HEK293 (cell line): ENCODE measurements at regions not wholly inside any gene's neighbourhood (a gene's known extent, or its start where the extent isn't known, plus 50 kb on each side); places are given as distances from the start of the nearest gene placed in this dataset.
"Not testable (repeated sequence)": the region's sequence is repeated elsewhere in the genome, so short reads cannot be mapped to it uniquely, and the experiment has no call there.

Source experiments
- HOXC10 ChIP-seq: sonication (generic); formaldehyde crosslinking; IDR thresholded peaks from 2 replicates; pipeline ENCODE4 v1.8.1; 2023; ENCODE audit warnings: mild to moderate bottlenecking, missing genetic modification reagents
- TRIM28 ChIP-seq: IDR thresholded peaks from 2 replicates; pipeline ENCODE4 v1.6.1; 2011; ENCODE audit warnings: low read length, control low read depth, borderline replicate concordance
- ZNF202 ChIP-seq: fragments of 450-650 bp; formaldehyde crosslinking; IDR thresholded peaks from 2 replicates; pipeline ENCODE4 v1.5.1; 2016; ENCODE audit warnings: missing biosample characterization, missing genetic modification characterization, borderline replicate concordance
- ZNF548 ChIP-seq: fragments of 450-650 bp; formaldehyde crosslinking; IDR thresholded peaks from 2 replicates; pipeline ENCODE4 v1.5.1; 2016; ENCODE audit warnings: missing biosample characterization, missing genetic modification characterization
- ZNF660 ChIP-seq: fragments of 450-650 bp; IDR thresholded peaks from 2 replicates; pipeline ENCODE4 v1.5.1; 2018; ENCODE audit warnings: missing biosample characterization, mild to moderate bottlenecking, missing genetic modification characterization
- ZNF791 ChIP-seq: fragments of 450-650 bp; formaldehyde crosslinking; IDR thresholded peaks from 2 replicates; pipeline ENCODE4 v1.5.1; 2016; ENCODE audit warnings: missing biosample characterization, missing genetic modification characterization
- TF ChIP-seq, protein P1 (sequence below): fragments of 450-650 bp; formaldehyde crosslinking; IDR thresholded peaks from 2 replicates; pipeline ENCODE4 v1.5.1; 2016; ENCODE audit warnings: missing biosample characterization, missing genetic modification characterization
- TF ChIP-seq, protein P2 (sequence below): fragments of 450-650 bp; formaldehyde crosslinking; IDR thresholded peaks from 2 replicates; pipeline ENCODE4 v1.5.1; 2016; ENCODE audit warnings: missing biosample characterization, missing genetic modification characterization
- TF ChIP-seq, protein P3 (sequence below): fragments of 450-650 bp; formaldehyde crosslinking; IDR thresholded peaks from 2 replicates; pipeline ENCODE4 v1.5.1; 2017; ENCODE audit warnings: missing biosample characterization, missing genetic modification characterization
- TF ChIP-seq, protein P4 (sequence below): fragments of 450-650 bp; formaldehyde crosslinking; IDR thresholded peaks from 2 replicates; pipeline ENCODE4 v1.5.1; 2016; ENCODE audit warnings: missing biosample characterization, missing genetic modification characterization
- TF ChIP-seq, protein P5 (sequence below): fragments of 450-650 bp; formaldehyde crosslinking; IDR thresholded peaks from 2 replicates; pipeline ENCODE4 v1.5.1; 2016; ENCODE audit warnings: missing biosample characterization, missing genetic modification characterization

DNA sequence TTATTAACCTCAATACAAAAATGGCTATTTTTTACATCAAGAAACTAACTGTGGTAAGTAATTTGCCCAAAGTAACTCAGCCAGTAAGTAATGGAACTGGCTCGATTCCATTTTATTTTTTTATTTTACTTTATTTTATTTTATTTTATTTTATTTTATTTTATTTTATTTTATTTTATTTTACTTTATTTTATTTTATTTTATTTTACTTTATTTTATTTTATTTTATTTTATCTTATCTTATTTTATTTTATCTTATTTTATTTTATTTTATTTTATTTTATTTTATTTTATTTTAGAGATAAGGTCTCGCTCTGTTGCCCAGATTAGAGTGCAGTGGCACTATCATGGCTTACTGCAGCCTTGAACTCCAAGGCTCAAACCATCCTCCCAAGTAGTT is 516.3 kb upstream of the API5 start:
- TF ChIP-seq, protein P1, sequence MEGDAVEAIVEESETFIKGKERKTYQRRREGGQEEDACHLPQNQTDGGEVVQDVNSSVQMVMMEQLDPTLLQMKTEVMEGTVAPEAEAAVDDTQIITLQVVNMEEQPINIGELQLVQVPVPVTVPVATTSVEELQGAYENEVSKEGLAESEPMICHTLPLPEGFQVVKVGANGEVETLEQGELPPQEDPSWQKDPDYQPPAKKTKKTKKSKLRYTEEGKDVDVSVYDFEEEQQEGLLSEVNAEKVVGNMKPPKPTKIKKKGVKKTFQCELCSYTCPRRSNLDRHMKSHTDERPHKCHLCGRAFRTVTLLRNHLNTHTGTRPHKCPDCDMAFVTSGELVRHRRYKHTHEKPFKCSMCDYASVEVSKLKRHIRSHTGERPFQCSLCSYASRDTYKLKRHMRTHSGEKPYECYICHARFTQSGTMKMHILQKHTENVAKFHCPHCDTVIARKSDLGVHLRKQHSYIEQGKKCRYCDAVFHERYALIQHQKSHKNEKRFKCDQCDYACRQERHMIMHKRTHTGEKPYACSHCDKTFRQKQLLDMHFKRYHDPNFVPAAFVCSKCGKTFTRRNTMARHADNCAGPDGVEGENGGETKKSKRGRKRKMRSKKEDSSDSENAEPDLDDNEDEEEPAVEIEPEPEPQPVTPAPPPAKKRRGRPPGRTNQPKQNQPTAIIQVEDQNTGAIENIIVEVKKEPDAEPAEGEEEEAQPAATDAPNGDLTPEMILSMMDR (tag by site-specific recombination), result not testable (repeated sequence)
- TF ChIP-seq HOXC10 (CRISPR knock-in tag); TRIM28; ZNF791; ZNF202 (tag by site-specific recombination); ZNF660 (tag by site-specific recombination); ZNF548: not testable (repeated sequence)
- TF ChIP-seq, protein P2, sequence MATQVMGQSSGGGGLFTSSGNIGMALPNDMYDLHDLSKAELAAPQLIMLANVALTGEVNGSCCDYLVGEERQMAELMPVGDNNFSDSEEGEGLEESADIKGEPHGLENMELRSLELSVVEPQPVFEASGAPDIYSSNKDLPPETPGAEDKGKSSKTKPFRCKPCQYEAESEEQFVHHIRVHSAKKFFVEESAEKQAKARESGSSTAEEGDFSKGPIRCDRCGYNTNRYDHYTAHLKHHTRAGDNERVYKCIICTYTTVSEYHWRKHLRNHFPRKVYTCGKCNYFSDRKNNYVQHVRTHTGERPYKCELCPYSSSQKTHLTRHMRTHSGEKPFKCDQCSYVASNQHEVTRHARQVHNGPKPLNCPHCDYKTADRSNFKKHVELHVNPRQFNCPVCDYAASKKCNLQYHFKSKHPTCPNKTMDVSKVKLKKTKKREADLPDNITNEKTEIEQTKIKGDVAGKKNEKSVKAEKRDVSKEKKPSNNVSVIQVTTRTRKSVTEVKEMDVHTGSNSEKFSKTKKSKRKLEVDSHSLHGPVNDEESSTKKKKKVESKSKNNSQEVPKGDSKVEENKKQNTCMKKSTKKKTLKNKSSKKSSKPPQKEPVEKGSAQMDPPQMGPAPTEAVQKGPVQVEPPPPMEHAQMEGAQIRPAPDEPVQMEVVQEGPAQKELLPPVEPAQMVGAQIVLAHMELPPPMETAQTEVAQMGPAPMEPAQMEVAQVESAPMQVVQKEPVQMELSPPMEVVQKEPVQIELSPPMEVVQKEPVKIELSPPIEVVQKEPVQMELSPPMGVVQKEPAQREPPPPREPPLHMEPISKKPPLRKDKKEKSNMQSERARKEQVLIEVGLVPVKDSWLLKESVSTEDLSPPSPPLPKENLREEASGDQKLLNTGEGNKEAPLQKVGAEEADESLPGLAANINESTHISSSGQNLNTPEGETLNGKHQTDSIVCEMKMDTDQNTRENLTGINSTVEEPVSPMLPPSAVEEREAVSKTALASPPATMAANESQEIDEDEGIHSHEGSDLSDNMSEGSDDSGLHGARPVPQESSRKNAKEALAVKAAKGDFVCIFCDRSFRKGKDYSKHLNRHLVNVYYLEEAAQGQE (tag by site-specific recombination), result not testable (repeated sequence)
- TF ChIP-seq, protein P3, sequence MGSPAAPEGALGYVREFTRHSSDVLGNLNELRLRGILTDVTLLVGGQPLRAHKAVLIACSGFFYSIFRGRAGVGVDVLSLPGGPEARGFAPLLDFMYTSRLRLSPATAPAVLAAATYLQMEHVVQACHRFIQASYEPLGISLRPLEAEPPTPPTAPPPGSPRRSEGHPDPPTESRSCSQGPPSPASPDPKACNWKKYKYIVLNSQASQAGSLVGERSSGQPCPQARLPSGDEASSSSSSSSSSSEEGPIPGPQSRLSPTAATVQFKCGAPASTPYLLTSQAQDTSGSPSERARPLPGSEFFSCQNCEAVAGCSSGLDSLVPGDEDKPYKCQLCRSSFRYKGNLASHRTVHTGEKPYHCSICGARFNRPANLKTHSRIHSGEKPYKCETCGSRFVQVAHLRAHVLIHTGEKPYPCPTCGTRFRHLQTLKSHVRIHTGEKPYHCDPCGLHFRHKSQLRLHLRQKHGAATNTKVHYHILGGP (tag by site-specific recombination), result not testable (repeated sequence)
- TF ChIP-seq, protein P4, sequence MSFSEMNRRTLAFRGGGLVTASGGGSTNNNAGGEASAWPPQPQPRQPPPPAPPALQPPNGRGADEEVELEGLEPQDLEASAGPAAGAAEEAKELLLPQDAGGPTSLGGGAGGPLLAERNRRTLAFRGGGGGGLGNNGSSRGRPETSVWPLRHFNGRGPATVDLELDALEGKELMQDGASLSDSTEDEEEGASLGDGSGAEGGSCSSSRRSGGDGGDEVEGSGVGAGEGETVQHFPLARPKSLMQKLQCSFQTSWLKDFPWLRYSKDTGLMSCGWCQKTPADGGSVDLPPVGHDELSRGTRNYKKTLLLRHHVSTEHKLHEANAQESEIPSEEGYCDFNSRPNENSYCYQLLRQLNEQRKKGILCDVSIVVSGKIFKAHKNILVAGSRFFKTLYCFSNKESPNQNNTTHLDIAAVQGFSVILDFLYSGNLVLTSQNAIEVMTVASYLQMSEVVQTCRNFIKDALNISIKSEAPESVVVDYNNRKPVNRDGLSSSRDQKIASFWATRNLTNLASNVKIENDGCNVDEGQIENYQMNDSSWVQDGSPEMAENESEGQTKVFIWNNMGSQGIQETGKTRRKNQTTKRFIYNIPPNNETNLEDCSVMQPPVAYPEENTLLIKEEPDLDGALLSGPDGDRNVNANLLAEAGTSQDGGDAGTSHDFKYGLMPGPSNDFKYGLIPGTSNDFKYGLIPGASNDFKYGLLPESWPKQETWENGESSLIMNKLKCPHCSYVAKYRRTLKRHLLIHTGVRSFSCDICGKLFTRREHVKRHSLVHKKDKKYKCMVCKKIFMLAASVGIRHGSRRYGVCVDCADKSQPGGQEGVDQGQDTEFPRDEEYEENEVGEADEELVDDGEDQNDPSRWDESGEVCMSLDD (tag by site-specific recombination), result not testable (repeated sequence)
- TF ChIP-seq, protein P5, sequence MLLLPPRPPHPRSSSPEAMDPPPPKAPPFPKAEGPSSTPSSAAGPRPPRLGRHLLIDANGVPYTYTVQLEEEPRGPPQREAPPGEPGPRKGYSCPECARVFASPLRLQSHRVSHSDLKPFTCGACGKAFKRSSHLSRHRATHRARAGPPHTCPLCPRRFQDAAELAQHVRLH, result not testable (repeated sequence)
